ENCODE measurements at regions not wholly inside any gene's neighbourhood (a gene's known extent, or its start where the extent isn't known, plus 50 kb on each side); places are given as distances from the start of the nearest gene placed in this dataset.

DNA sequence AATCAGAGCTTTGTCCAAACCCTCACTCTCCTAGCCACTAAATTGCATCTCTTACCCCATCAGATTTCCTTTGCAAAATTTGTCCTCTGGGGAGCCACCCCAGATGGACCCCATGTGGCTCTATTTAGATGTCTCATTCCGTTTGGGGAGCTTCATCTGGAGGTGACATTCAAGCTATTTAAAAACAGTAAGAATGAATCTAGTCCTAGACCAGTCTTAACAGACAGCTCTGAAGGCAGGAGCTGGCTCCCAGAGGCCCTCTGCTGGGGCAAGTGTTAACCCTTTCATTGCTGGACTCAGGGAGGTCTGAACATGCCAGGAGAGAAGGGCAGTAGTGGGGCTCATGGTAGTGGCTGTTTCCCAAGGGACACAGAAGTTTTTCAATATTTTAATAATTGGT is 59.2 kb downstream of the RPL37A start:
- Histone ChIP-seq H3K9me3 (no peaks in the 10 kb centered on the region), H3K36me3 (no peaks in the 10 kb centered on the region), H3K27me3 (no peaks in the 10 kb centered on the region), H3K4me3 (ENCODE audit: low read depth, low read length) (no peak overlapping the region), H3K4me1 (no peaks in the 10 kb centered on the region)
- DNase-seq = no peak
- TF ChIP-seq, protein P1, sequence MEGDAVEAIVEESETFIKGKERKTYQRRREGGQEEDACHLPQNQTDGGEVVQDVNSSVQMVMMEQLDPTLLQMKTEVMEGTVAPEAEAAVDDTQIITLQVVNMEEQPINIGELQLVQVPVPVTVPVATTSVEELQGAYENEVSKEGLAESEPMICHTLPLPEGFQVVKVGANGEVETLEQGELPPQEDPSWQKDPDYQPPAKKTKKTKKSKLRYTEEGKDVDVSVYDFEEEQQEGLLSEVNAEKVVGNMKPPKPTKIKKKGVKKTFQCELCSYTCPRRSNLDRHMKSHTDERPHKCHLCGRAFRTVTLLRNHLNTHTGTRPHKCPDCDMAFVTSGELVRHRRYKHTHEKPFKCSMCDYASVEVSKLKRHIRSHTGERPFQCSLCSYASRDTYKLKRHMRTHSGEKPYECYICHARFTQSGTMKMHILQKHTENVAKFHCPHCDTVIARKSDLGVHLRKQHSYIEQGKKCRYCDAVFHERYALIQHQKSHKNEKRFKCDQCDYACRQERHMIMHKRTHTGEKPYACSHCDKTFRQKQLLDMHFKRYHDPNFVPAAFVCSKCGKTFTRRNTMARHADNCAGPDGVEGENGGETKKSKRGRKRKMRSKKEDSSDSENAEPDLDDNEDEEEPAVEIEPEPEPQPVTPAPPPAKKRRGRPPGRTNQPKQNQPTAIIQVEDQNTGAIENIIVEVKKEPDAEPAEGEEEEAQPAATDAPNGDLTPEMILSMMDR (IDR thresholded peaks at IDR 0.05; ENCODE audit: low read depth, low read length) = no peak

DNA sequence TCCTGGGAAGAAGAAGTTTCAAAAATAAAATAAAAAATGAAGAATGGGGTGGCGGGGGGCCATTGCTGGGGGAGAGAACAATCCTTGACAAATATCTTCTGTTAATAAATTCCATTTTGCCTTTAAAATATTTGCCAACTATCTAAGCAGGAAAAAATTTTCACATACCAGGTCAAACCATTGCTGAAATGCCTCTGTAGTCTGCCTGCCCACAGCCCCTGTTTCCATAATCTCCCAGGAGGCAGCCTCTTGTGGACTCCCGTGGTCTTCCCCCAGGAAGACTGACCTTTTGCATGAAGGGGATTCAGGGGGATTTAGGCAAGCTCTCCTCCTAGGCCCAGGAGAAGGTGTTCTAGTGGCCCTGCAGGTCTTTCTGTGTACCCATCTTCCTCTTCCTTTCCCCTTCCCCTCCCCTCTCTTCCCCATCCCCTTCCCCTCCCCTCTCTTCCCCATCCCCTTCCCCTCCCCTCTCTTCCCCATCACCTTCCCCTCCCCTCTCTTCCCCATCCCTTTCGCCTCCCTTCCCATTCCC is 61.0 kb downstream of the RPL37A start:
- TF ChIP-seq, protein P1 (IDR thresholded peaks at IDR 0.05; ENCODE audit: low read depth, low read length) = no peak
- H3K4me3 ChIP-seq (ENCODE audit: low read depth, low read length) = no peak overlapping the region
- H3K4me1 ChIP-seq = no peaks in the 10 kb centered on the region
- no peaks in the 10 kb centered on the region for H3K36me3 ChIP-seq
- H3K9me3 ChIP-seq = no peaks in the 10 kb centered on the region
- DNase-seq = no peak
- H3K27me3 ChIP-seq = no peaks in the 10 kb centered on the region

DNA sequence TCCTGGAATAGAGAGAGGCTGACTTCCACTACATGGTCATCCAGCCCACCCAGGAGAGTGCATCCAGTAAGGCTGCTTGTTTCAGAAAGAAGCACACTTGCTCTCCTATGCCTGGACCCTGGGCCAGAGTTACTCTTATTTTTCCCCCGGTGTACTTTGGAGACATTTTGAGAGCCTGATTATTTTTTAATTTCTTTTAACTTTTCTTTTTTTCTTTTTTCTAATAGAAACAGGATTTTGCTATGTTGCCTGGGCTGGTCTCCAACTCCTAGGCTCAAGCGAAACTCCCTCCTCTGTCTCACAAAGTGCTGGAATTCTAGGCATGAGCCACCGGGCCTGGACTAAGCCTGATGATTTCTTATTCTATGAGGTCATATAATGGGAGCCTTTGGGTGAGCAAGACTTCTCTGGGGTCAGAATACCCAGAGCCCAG is 62.2 kb downstream of the RPL37A start:
- no peak overlapping the region for H3K4me3 ChIP-seq (ENCODE audit: low read depth, low read length)
- H3K36me3 ChIP-seq = no peaks in the 10 kb centered on the region
- no peaks in the 10 kb centered on the region for H3K4me1 ChIP-seq
- no peak for DNase-seq
- no peaks in the 10 kb centered on the region for H3K9me3 ChIP-seq
- H3K27me3 ChIP-seq = no peaks in the 10 kb centered on the region
- TF ChIP-seq, protein P1 (IDR thresholded peaks at IDR 0.05; ENCODE audit: low read depth, low read length) = no peak

DNA sequence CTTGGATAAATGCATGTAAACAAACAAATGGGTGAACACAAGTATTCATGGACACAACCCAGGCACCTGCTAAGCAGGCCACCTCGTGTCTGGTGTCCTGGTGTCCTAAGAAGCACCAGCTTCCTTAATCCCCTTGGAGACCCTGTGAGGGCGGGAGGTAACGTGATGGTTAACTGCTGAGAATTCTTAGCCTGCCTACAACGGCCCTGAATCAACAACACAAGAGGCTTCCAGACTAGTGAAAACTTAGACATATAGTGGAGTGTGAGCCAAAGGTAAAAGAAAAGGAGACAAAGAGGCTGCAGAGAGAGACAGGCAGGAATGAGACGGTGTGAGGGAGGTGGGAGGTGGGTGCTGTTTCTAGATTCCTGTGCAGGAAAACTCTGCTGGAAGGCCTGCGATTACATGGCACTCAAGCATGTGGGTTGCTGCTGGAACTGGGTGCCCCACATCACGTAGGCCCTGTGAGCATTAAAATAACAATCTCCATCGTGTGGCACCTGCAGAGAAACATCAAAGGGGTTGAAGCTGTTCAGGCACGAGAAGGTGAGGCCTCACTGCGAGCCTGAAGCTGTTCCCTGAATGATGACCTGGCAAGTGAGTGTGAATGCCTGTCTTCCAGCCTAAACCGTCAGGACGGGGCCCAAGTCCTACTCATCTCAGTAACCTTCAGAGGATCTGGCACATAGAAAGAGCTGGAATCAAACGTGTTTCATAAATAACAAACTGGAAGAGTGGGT is 64.2 kb downstream of the RPL37A start:
- TF ChIP-seq, protein P1 (IDR thresholded peaks at IDR 0.05; ENCODE audit: low read depth, low read length) = no peak
- Histone ChIP-seq H3K4me1 (no peaks in the 10 kb centered on the region), H3K27me3 (no peaks in the 10 kb centered on the region), H3K4me3 (ENCODE audit: low read depth, low read length) (no peak overlapping the region), H3K36me3 (no peaks in the 10 kb centered on the region), H3K9me3 (no peaks in the 10 kb centered on the region)
- DNase-seq = no peak

DNA sequence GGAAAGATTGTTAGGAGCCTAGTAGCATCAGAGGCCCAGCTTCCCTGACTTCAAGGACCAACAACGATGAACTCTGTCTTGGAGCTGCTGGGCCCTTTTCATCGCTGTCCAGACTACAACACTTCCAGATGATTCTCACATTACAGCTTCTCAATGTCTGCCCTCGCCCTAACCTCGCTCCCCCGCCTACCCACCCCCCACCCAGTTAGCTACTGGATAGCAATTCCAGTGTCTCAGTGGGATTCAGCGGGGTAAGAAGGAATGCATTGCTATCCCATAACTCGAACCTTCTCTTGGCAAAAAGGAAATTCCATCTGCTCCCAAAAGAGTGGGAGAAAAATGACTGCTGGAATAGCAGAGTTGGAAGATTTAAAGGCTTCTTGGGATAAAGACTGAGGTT is 65.0 kb downstream of the RPL37A start:
- H3K36me3 ChIP-seq = no peaks in the 10 kb centered on the region
- no peak overlapping the region for H3K4me3 ChIP-seq (ENCODE audit: low read depth, low read length)
- DNase-seq = no peak
- TF ChIP-seq, protein P1 (IDR thresholded peaks at IDR 0.05; ENCODE audit: low read depth, low read length) = no peak
- H3K9me3 ChIP-seq = no peaks in the 10 kb centered on the region
- H3K27me3 ChIP-seq = no peaks in the 10 kb centered on the region
- no peaks in the 10 kb centered on the region for H3K4me1 ChIP-seq

DNA sequence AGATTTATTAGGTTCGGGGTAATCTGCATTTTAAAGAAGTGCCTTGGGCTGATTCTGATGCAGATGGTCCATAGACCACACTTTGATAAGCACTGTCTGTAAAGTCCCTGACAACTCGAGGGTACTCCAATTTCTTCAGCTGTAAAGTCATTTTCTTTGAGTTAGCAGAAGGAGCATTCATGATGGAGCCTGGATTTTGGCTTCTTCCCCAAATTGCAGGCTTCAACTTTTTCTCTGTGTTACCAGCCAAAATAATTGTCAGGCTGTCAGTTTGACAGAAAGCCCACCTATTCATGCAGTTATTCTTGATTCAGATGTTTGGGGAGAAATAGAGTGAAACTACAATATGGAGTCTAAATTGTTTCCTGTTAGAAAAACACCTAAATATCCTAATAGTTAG is 66.0 kb downstream of the RPL37A start:
- DNase-seq = no peak
- H3K27me3 ChIP-seq = no peaks in the 10 kb centered on the region
- H3K4me1 ChIP-seq = no peaks in the 10 kb centered on the region
- H3K9me3 ChIP-seq = no peaks in the 10 kb centered on the region
- TF ChIP-seq, protein P1 (IDR thresholded peaks at IDR 0.05; ENCODE audit: low read depth, low read length) = no peak
- no peak overlapping the region for H3K4me3 ChIP-seq (ENCODE audit: low read depth, low read length)
- H3K36me3 ChIP-seq = no peaks in the 10 kb centered on the region

Data from BE2C (cell line).